H9 (cell line): ENCODE measurements at regions not wholly inside any gene's neighbourhood (a gene's known extent, or its start where the extent isn't known, plus 50 kb on each side); places are given as distances from the start of the nearest gene placed in this dataset.
A peak's percentile ranks its signal among the peaks of the same experiment; 100 is the strongest.

Experiments used
- DNase-seq: peaks from one replicate; pipeline ENCODE4 v3.0.0-alpha.2; 2017
- H2AFZ ChIP-seq: one replicate; pipeline ENCODE4 v1.6.1; 2013; ENCODE audit warnings: mild to moderate bottlenecking, low read length, control low read depth, moderate library complexity
- H2AK5ac ChIP-seq: 2 replicates; pipeline ENCODE4 v1.6.1; 2013; ENCODE audit warnings: low read length, control low read depth, mixed read lengths; ENCODE audit not compliant: insufficient read length
- H2BK120ac ChIP-seq: one replicate; pipeline ENCODE4 v1.6.1; 2013; ENCODE audit warnings: low read depth, mild to moderate bottlenecking, low read length, control low read depth, inconsistent platforms; ENCODE audit not compliant: poor library complexity, severe bottlenecking
- H2BK12ac ChIP-seq: 2 replicates; pipeline ENCODE4 v1.6.1; 2013; ENCODE audit warnings: low read length, control low read depth, mixed read lengths, low read depth; ENCODE audit not compliant: insufficient read length
- H2BK15ac ChIP-seq: 2 replicates; pipeline ENCODE4 v1.6.1; 2013; ENCODE audit warnings: low read depth, low read length, control low read depth
- H2BK20ac ChIP-seq: one replicate; pipeline ENCODE4 v1.6.1; 2013; ENCODE audit warnings: low read depth, mild to moderate bottlenecking, low read length, control low read depth, inconsistent platforms; ENCODE audit not compliant: poor library complexity, severe bottlenecking
- H2BK5ac ChIP-seq: 2 replicates; pipeline ENCODE4 v1.6.1; 2013; ENCODE audit warnings: low read length, control low read depth, mixed read lengths; ENCODE audit not compliant: insufficient read length
- H3K14ac ChIP-seq: 2 replicates; pipeline ENCODE4 v1.6.1; 2013; ENCODE audit warnings: low read length, control low read depth; ENCODE audit not compliant: insufficient read depth
- H3K18ac ChIP-seq: 2 replicates; pipeline ENCODE4 v1.6.1; 2013; ENCODE audit warnings: low read depth, mild to moderate bottlenecking, mixed read lengths, low read length, control low read depth; ENCODE audit not compliant: insufficient read length
- H3K23ac ChIP-seq: 2 replicates; pipeline ENCODE4 v1.6.1; 2013; ENCODE audit warnings: low read length, control low read depth, mixed read lengths, low read depth; ENCODE audit not compliant: insufficient read length
- H3K23me2 ChIP-seq: 2 replicates; pipeline ENCODE4 v1.6.1; 2013; ENCODE audit warnings: low read depth, mild to moderate bottlenecking, mixed read lengths, low read length, control low read depth; ENCODE audit not compliant: insufficient read length, poor library complexity, severe bottlenecking
- H3K27ac ChIP-seq: 2 replicates; pipeline ENCODE4 v1.5.1; 2013; ENCODE audit warnings: low read length, control low read depth, mixed read lengths, low read depth; ENCODE audit not compliant: insufficient read length
- H3K27me3 ChIP-seq: 2 replicates; pipeline ENCODE4 v1.6.1; 2013; ENCODE audit warnings: low read length, control low read depth, inconsistent platforms; ENCODE audit not compliant: insufficient read depth
- H3K4ac ChIP-seq: 2 replicates; pipeline ENCODE4 v1.6.1; 2013; ENCODE audit warnings: low read depth, mild to moderate bottlenecking, control low read depth, inconsistent platforms, low read length, moderate library complexity
- H3K4me1 ChIP-seq: 2 replicates; pipeline ENCODE4 v1.6.1; 2013; ENCODE audit warnings: low read length, control low read depth, inconsistent platforms; ENCODE audit not compliant: insufficient read depth
- H3K4me2 ChIP-seq: 2 replicates; pipeline ENCODE4 v1.6.1; 2013; ENCODE audit warnings: low read length, control low read depth, mixed read lengths; ENCODE audit not compliant: insufficient read length, insufficient read depth
- H3K56ac ChIP-seq: 2 replicates; pipeline ENCODE4 v1.6.1; 2013; ENCODE audit warnings: low read depth, mild to moderate bottlenecking, mixed read lengths, low read length, control low read depth; ENCODE audit not compliant: insufficient read length
- H3K79me1 ChIP-seq: 2 replicates; pipeline ENCODE4 v1.6.1; 2013; ENCODE audit warnings: low read depth, mild to moderate bottlenecking, moderate library complexity, low read length, control low read depth, inconsistent platforms; ENCODE audit not compliant: insufficient read depth, poor library complexity, severe bottlenecking
- H3K79me2 ChIP-seq: 2 replicates; pipeline ENCODE4 v1.6.1; 2013; ENCODE audit warnings: low read length, control low read depth, inconsistent platforms; ENCODE audit not compliant: insufficient read depth
- H3K9ac ChIP-seq: 2 replicates; pipeline ENCODE4 v1.6.1; 2013; ENCODE audit warnings: low read length, control low read depth, mixed read lengths; ENCODE audit not compliant: insufficient read length; ENCODE audit errors: extremely low read depth
- H3K9me3 ChIP-seq: one replicate; pipeline ENCODE4 v1.6.1; 2013; ENCODE audit warnings: low read depth, low read length, inconsistent platforms; ENCODE audit not compliant: control insufficient read depth
- H3T11ph ChIP-seq: one replicate; pipeline ENCODE4 v1.6.1; 2013; ENCODE audit warnings: mild to moderate bottlenecking, low read length, control low read depth, inconsistent platforms
- H4K20me1 ChIP-seq: one replicate; pipeline ENCODE4 v1.6.1; 2013; ENCODE audit not compliant: control insufficient read depth, insufficient read length, insufficient read depth
- H4K5ac ChIP-seq: 2 replicates; pipeline ENCODE4 v1.6.1; 2013; ENCODE audit warnings: low read depth, mild to moderate bottlenecking, mixed read lengths, low read length, control low read depth; ENCODE audit not compliant: insufficient read length
- H4K8ac ChIP-seq: replicated peaks from 2 replicates; pipeline ENCODE4 v1.6.1; 2013; ENCODE audit warnings: low read length, control low read depth, mixed read lengths, low read depth; ENCODE audit not compliant: insufficient read length
- H4K91ac ChIP-seq: 2 replicates; pipeline ENCODE4 v1.6.1; 2013; ENCODE audit warnings: low read depth, mild to moderate bottlenecking, moderate library complexity, mixed read lengths, low read length, control low read depth; ENCODE audit not compliant: insufficient read length
- H3K27ac Mint-ChIP-seq, 3 experiments: 2 replicates in 2 of 3; 3 replicates in 1 of 3; pipeline ENCODE4 v1.8.0; 2020 to 2021; ENCODE audit warnings: mixed read lengths in 3 of 3, mild to moderate bottlenecking in 1 of 3, moderate library complexity in 1 of 3
- H3K27me3 Mint-ChIP-seq: 2 replicates; pipeline ENCODE4 v1.8.0; 2021; ENCODE audit warnings: low read depth, mild to moderate bottlenecking, moderate library complexity, mixed read lengths
- H3K36me3 Mint-ChIP-seq, 3 experiments: 2 replicates in 2 of 3; 3 replicates in 1 of 3; pipeline ENCODE4 v1.8.0; 2020 to 2021; ENCODE audit warnings: low read depth in 3 of 3, mixed read lengths in 3 of 3; ENCODE audit not compliant: insufficient read depth in 1 of 3
- H3K4me1 Mint-ChIP-seq, 2 experiments: 2 replicates each; pipeline ENCODE4 v1.8.0; 2020; ENCODE audit warnings: mixed read lengths in 2 of 2
- H3K4me3 Mint-ChIP-seq, 2 experiments: 2 replicates in 1 of 2; 3 replicates in 1 of 2; pipeline ENCODE4 v1.8.0; 2020 to 2021; ENCODE audit warnings: mild to moderate bottlenecking in 2 of 2, mixed read lengths in 2 of 2, moderate library complexity in 1 of 2
- H3K9me3 Mint-ChIP-seq, 2 experiments: 2 replicates in 1 of 2; 3 replicates in 1 of 2; pipeline ENCODE4 v1.8.0; 2020; ENCODE audit warnings: mild to moderate bottlenecking in 2 of 2, mixed read lengths in 2 of 2, moderate library complexity in 1 of 2
- WGBS: extraction: QIAGEN DNeasy Blood & Tissue Kit; methylation state at CpG from one replicate; pipeline ENCODE4 v1.1.7; 2013; ENCODE audit warnings: missing lambda C conversion rate, low lambda C conversion rate, mixed read lengths; ENCODE audit not compliant: insufficient read length; ENCODE audit errors: extremely low coverage; 5-methylcytosine and 5-hydroxymethylcytosine counted together
- TF ChIP-seq, protein P1 (sequence below): fragments of 200-600 bp; sonication (generic); conservative IDR thresholded peaks from 3 replicates; pipeline ENCODE4 v1.8.0; 2021; ENCODE audit warnings: antibody characterized with exemption, mild to moderate bottlenecking

DNA sequence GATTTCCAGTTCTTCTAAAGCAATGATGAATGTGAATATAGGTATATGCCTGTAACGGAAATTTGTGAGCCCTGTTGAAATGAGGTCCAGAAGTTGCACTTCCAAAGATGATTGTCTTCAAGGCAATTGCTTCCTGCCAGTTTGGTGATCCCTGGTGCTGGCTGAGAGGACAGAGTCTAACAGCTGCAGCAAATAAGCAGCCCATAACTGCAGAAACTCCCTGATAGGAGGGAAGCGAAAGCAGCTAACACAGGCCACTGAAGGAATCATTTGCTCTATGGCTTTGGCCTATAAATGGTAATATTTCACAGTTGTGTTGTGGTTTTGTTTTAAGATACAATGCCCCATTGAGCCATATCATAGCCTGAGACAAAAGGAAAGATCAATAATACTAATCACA, 451.5 kb upstream of the MIR17HG start:
- Histone ChIP-seq H2AFZ (no peak overlapping the region), H3K79me2 (no peaks in the 10 kb centered on the region), H4K5ac (no peak overlapping the region), H4K20me1 (no peaks in the 10 kb centered on the region), H3K27me3 (no peaks in the 10 kb centered on the region), H3K18ac (no peak overlapping the region), H3T11ph (no peak overlapping the region), H3K23me2 (no peaks in the 10 kb centered on the region), H3K14ac (no peak overlapping the region), H2BK15ac (no peak overlapping the region), H2BK20ac (no peak overlapping the region), H2BK120ac (no peak overlapping the region), H3K4me2 (no peak overlapping the region), H3K9ac (no peak overlapping the region), H3K9me3 (no peaks in the 10 kb centered on the region), H3K56ac (no peak overlapping the region), H4K91ac (no peak overlapping the region), H4K8ac (no peak overlapping the region), H3K4me1 (no peaks in the 10 kb centered on the region), H2AK5ac (no peak overlapping the region), H3K4ac (no peak overlapping the region), H3K79me1 (no peaks in the 10 kb centered on the region), H2BK5ac (no peak overlapping the region), H3K27ac (no peak overlapping the region), H3K23ac (no peak overlapping the region), H2BK12ac (no peak overlapping the region)
- WGBS, result no CpG with 5 or more reads among the region's 2 CpGs
- DNase-seq, result no peak
- Mint-ChIP-seq H3K4me3 (no peak overlapping the region), H3K27ac (peak overlapping the region in 1 of 3 experiments; percentile 74; a peak in 1 of 7 replicates), H3K27me3 (no peaks in the 10 kb centered on the region), H3K9me3 (0 out of 5 replicates have a peak, but pooled peaks cover 0 to 1% of the 10 kb centered on the region in 2 experiments), H3K4me1 (0 out of 4 replicates have a peak, but pooled peaks cover 0 to 2% of the 10 kb centered on the region in 2 experiments), H3K36me3 (no peaks in the 10 kb centered on the region; a peak in 1 of 7 replicates)
- TF ChIP-seq, protein P1, sequence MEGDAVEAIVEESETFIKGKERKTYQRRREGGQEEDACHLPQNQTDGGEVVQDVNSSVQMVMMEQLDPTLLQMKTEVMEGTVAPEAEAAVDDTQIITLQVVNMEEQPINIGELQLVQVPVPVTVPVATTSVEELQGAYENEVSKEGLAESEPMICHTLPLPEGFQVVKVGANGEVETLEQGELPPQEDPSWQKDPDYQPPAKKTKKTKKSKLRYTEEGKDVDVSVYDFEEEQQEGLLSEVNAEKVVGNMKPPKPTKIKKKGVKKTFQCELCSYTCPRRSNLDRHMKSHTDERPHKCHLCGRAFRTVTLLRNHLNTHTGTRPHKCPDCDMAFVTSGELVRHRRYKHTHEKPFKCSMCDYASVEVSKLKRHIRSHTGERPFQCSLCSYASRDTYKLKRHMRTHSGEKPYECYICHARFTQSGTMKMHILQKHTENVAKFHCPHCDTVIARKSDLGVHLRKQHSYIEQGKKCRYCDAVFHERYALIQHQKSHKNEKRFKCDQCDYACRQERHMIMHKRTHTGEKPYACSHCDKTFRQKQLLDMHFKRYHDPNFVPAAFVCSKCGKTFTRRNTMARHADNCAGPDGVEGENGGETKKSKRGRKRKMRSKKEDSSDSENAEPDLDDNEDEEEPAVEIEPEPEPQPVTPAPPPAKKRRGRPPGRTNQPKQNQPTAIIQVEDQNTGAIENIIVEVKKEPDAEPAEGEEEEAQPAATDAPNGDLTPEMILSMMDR, result no peak
